ENCODE measurements at regions not wholly inside any gene's neighbourhood (a gene's known extent, or its start where the extent isn't known, plus 50 kb on each side); places are given as distances from the start of the nearest gene placed in this dataset.

DNA sequence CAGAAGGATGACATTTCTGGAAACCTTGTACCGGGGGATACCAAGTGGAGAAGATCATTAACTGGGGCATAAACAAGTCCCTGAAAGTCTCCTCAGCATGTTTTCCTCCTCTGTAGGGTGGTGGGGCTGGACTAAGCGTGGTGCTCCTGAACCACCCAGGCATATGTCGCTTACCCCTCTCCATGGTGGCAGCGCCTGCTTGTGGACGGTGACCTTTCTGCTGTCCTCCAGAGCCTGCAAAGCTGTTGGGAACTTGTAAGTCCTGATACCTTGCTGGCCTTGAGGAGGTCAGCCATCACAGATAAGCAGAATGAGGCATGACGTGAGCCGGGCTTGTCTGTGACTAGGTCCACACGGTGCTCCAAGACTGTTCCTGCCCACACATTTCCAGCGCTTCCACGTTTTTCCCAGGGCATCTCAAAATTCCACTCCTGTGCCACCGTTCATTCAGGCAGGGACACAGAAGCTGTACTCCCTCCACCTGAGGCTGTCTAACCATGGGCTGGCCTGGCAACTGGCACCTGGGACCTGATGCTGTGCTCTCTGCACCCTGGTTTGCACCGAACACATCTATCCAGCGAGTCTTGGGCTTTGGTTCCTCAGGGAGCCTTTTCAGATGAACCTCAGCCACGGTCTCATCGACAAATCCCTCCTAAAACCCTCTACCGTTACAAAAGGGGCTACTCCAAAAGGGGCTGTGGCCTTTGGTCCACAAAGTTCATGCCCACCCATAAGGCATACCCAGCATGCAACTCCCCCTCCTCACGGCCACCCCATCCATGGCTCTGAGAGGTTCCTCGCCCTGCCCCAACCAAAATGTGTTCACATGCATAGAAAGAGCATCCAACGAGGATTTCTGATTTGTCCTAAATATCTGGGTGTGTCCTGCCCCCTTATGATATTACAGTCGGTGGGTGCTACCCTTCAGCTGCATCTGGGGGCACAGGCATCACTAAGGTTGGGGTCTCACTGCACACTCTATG is 199.6 kb upstream of the DIO3 start:
- peaks cover 39% of the 10 kb centered on the region for H3K27me3 ChIP-seq (ENCODE audit: control insufficient read depth, insufficient read depth, low read length)
- no peak for DNase-seq (ENCODE audit: low read depth)
- no peak overlapping the region for H3K4me3 ChIP-seq (ENCODE audit: low read depth, low read length)
- H3K36me3 ChIP-seq (ENCODE audit: control insufficient read depth, insufficient read depth, low read length) = no peaks in the 10 kb centered on the region
- TF ChIP-seq, protein P1, sequence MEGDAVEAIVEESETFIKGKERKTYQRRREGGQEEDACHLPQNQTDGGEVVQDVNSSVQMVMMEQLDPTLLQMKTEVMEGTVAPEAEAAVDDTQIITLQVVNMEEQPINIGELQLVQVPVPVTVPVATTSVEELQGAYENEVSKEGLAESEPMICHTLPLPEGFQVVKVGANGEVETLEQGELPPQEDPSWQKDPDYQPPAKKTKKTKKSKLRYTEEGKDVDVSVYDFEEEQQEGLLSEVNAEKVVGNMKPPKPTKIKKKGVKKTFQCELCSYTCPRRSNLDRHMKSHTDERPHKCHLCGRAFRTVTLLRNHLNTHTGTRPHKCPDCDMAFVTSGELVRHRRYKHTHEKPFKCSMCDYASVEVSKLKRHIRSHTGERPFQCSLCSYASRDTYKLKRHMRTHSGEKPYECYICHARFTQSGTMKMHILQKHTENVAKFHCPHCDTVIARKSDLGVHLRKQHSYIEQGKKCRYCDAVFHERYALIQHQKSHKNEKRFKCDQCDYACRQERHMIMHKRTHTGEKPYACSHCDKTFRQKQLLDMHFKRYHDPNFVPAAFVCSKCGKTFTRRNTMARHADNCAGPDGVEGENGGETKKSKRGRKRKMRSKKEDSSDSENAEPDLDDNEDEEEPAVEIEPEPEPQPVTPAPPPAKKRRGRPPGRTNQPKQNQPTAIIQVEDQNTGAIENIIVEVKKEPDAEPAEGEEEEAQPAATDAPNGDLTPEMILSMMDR (IDR thresholded peaks at IDR 0.05; ENCODE audit: insufficient read depth, low read length, poor library complexity, severe bottlenecking) = no peak

DNA sequence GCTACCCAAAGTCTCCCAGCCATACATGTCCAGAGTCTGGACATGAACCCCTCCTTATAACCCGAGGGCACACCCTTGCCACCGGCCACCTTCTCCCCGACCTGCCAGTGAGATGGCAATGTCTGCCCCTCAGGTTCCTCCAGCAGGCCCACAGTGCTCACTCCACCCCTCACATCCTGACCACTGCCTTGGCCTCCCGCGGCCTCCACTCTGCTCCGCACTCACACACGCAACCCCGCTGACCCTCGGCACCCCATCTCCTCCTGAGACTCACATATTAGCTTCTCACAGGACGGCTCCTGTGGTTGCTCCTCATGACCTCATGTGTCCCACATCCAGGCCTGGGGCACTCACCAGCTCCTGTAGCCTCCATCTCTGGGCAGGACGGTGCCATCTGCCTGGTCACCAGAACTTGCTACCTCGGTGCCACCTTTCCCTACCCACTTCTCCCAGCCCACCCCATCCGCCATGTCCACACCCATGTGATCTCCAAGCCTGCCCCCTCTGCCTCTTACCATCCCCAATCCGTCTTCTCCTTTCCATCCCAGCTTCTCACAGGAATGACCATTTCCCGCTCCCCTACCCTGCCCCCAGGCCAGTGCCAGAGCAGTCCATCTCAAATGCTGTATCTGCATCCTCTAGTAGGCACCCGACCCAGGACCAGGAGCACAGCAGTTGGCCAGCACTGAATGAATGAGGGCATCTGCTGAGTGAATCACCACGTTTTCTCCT is 198.6 kb upstream of the DIO3 start:
- H3K27me3 ChIP-seq (ENCODE audit: control insufficient read depth, insufficient read depth, low read length) = peaks cover 39% of the 10 kb centered on the region
- no peak overlapping the region for H3K4me3 ChIP-seq (ENCODE audit: low read depth, low read length)
- no peaks in the 10 kb centered on the region for H3K36me3 ChIP-seq (ENCODE audit: control insufficient read depth, insufficient read depth, low read length)

DNA sequence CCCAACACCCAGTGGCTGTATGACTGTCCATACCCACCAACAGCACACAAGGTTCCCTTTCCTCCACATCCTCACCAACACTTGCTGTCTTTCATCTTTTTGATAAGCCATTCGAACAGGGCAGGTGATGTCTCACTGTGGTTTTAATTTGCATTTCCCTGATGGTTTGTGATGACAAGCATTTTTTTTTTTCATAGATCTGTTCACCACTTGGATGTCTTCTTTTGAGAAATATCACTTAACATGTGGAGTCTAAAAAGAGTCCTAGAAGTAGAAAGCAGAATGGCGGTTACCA is 198.1 kb upstream of the DIO3 start:
- no peak overlapping the region for H3K4me3 ChIP-seq (ENCODE audit: low read depth, low read length)
- TF ChIP-seq, protein P1 (IDR thresholded peaks at IDR 0.05; ENCODE audit: insufficient read depth, low read length, poor library complexity, severe bottlenecking) = no peak
- no peak for DNase-seq (ENCODE audit: low read depth)
- peaks cover 39% of the 10 kb centered on the region for H3K27me3 ChIP-seq (ENCODE audit: control insufficient read depth, insufficient read depth, low read length)
- no peaks in the 10 kb centered on the region for H3K36me3 ChIP-seq (ENCODE audit: control insufficient read depth, insufficient read depth, low read length)

More for the DNA sequence above, 198.6 kb upstream of the DIO3 start:
- no peak for DNase-seq (ENCODE audit: low read depth)
- TF ChIP-seq, protein P1 (IDR thresholded peaks at IDR 0.05; ENCODE audit: insufficient read depth, low read length, poor library complexity, severe bottlenecking) = no peak

DNA sequence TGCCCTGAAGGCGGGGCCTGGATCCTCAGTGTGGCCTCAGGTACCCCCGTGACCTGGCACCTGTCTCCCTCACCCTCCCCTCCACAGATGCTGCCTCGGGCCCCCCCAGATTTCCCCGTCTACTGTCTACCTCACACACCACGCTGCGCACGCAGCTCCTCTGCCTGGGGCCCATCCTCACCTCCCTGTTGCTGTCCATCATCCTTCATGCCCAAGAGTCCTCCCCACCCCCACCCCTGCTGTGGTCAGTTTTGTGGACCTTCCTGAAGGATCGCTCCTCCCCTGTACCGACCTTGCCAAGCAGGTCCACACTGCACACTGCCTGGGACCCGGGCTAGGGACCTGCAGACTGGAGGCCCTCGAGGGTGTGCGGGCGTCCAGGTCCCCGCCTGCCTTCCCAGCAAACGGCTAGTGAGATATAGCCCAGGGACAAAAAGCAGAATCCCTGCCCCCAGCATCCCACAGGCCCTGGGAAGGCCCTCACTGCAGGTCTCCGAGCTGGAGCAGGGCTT is 197.4 kb upstream of the DIO3 start:
- no peak for DNase-seq (ENCODE audit: low read depth)
- Histone ChIP-seq H3K36me3 (ENCODE audit: control insufficient read depth, insufficient read depth, low read length) (no peaks in the 10 kb centered on the region), H3K27me3 (ENCODE audit: control insufficient read depth, insufficient read depth, low read length) (peaks cover 39% of the 10 kb centered on the region), H3K4me3 (ENCODE audit: low read depth, low read length) (no peak overlapping the region)
- TF ChIP-seq, protein P1 (IDR thresholded peaks at IDR 0.05; ENCODE audit: insufficient read depth, low read length, poor library complexity, severe bottlenecking) = no peak

DNA sequence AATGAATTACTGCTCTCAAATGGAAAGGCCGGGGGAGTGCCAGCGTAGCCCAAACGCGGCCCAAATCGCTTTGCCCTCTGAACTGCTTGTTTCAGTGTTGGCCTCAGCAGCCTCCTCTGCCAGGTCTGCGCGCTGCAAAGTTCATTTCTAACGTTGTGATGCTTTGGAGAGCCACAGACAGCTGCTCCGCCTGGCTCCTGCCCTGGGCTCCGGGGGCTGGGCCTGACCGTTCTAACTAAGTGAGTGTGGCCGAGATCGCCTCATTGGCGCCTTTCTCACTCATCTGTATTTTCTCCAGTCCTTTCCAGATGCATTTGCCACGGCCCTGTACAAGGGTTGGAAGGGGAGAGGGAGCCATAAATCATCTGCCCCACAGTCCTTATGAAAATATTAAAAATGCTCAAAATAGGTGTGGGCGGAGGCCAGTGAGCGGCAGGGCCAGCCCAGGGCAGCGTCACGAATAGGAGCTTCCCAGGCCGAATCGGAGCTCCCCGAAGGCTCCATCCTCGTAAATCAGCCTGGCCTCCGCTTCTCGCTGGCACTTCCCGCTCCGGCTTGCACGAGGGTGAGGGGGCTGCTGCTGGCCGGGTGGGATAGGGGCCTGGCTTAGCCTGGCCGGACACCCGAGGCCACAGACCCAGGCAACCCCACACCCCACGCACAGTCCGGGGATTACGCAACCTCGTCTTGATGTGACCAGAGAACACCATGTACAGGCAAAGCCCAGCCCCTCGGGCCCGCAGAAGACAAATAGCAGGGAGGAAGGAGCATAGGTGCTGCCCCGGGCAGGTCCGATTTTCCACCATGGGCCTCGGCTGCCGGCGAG is 196.6 kb upstream of the DIO3 start:
- TF ChIP-seq, protein P1 (IDR thresholded peaks at IDR 0.05; ENCODE audit: insufficient read depth, low read length, poor library complexity, severe bottlenecking) = no peak
- no peaks in the 10 kb centered on the region for H3K36me3 ChIP-seq (ENCODE audit: control insufficient read depth, insufficient read depth, low read length)
- no peak overlapping the region for H3K4me3 ChIP-seq (ENCODE audit: low read depth, low read length)
- H3K27me3 ChIP-seq (ENCODE audit: control insufficient read depth, insufficient read depth, low read length) = peaks cover 31% of the 10 kb centered on the region
- DNase-seq (ENCODE audit: low read depth) = no peak

Data from kidney epithelial cell (primary cell).